RWPE2 (cell line): ENCODE measurements at regions not wholly inside any gene's neighbourhood (a gene's known extent, or its start where the extent isn't known, plus 50 kb on each side); places are given as distances from the start of the nearest gene placed in this dataset.

ENCODE experiments used
- ATAC-seq: fragments of 200-7000 bp; cut with Tn5 transposase; 3 replicates; pipeline ENCODE4 v1.9.1; 2021; ENCODE audit warnings: low read depth
- DNase-seq: peaks from one replicate; pipeline ENCODE4 v3.0.0-alpha.2; 2020; ENCODE audit warnings: low spot score
- H3K27ac ChIP-seq: fragments of 450-650 bp; 2 replicates; pipeline ENCODE4 v1.5.1; 2017; ENCODE audit warnings: mild to moderate bottlenecking; ENCODE audit not compliant: poor library complexity, severe bottlenecking
- H3K27me3 ChIP-seq: fragments of 250-450 bp; sonication (Bioruptor Pico); 2 replicates; pipeline ENCODE4 v1.5.1; 2021; ENCODE audit warnings: mild to moderate bottlenecking, moderate library complexity; ENCODE audit not compliant: insufficient read depth, poor library complexity, severe bottlenecking
- H3K36me3 ChIP-seq: fragments of 250-450 bp; sonication (Bioruptor Pico); 2 replicates; pipeline ENCODE4 v1.5.1; 2020; ENCODE audit warnings: low read depth, mild to moderate bottlenecking, moderate library complexity
- H3K4me1 ChIP-seq: fragments of 250-450 bp; sonication (Bioruptor Pico); 2 replicates; pipeline ENCODE4 v1.5.1; 2021; ENCODE audit warnings: mild to moderate bottlenecking, moderate library complexity; ENCODE audit not compliant: insufficient read depth, poor library complexity, severe bottlenecking
- H3K4me3 ChIP-seq: fragments of 250-450 bp; sonication (Bioruptor Pico); 2 replicates; pipeline ENCODE4 v1.5.1; 2021; ENCODE audit warnings: mild to moderate bottlenecking, moderate library complexity; ENCODE audit not compliant: severe bottlenecking
- H3K9me3 ChIP-seq: fragments of 250-450 bp; sonication (Bioruptor Pico); 2 replicates; pipeline ENCODE4 v1.5.1; 2021; ENCODE audit warnings: mild to moderate bottlenecking, moderate library complexity; ENCODE audit not compliant: severe bottlenecking
- CTCF ChIP-seq: fragments of 450-650 bp; IDR thresholded peaks from one replicate; pipeline ENCODE4 v1.5.1; 2017; ENCODE audit warnings: mild to moderate bottlenecking, moderate library complexity; ENCODE audit not compliant: poor library complexity, severe bottlenecking

- Histone ChIP-seq H3K9me3 (no peaks in the 10 kb centered on the region), H3K4me1 (peaks cover under 1% of the 10 kb centered on the region), H3K27me3 (no peaks in the 10 kb centered on the region), H3K4me3 (no peak overlapping the region), H3K27ac (no peak overlapping the region), H3K36me3 (no peaks in the 10 kb centered on the region)
- TF ChIP-seq CTCF: no peak
- ATAC-seq (no peak), DNase-seq (no peak)
Measured at GRCh38 chr2:101577173-101577572, 102.3 kb upstream of the RFX8 start.

- Histone ChIP-seq H3K9me3 (no peaks in the 10 kb centered on the region), H3K4me3 (no peak overlapping the region), H3K36me3 (no peaks in the 10 kb centered on the region), H3K27ac (no peak overlapping the region), H3K27me3 (no peaks in the 10 kb centered on the region), H3K4me1 (peaks cover 7% of the 10 kb centered on the region)
- no peak for DNase-seq
- TF ChIP-seq CTCF: no peak
- no peak for ATAC-seq
Measured at GRCh38 chr2:101574622-101575021, 99.7 kb upstream of the RFX8 start.

- no peak for TF ChIP-seq CTCF
- Histone ChIP-seq H3K4me1 (peaks cover 7% of the 10 kb centered on the region), H3K36me3 (no peaks in the 10 kb centered on the region), H3K27ac (no peak overlapping the region), H3K4me3 (no peak overlapping the region), H3K9me3 (no peaks in the 10 kb centered on the region), H3K27me3 (no peaks in the 10 kb centered on the region)
- ATAC-seq: no peak
- DNase-seq: no peak
Measured at GRCh38 chr2:101571951-101572350, 97.0 kb upstream of the RFX8 start.

GRCh38 chr2:101569886-101570520, 95.1 kb upstream of the RFX8 start:
- DNase-seq (no peak), ATAC-seq (no peak)
- Histone ChIP-seq H3K9me3 (no peaks in the 10 kb centered on the region), H3K4me1 (peaks cover 7% of the 10 kb centered on the region), H3K4me3 (no peak overlapping the region), H3K27ac (no peak overlapping the region), H3K36me3 (no peaks in the 10 kb centered on the region), H3K27me3 (no peaks in the 10 kb centered on the region)
- TF ChIP-seq CTCF: no peak

- H3K9me3 ChIP-seq: no peaks in the 10 kb centered on the region
- ATAC-seq: no peak
- H3K4me3 ChIP-seq: no peak overlapping the region
- peaks cover 7% of the 10 kb centered on the region for H3K4me1 ChIP-seq
- H3K36me3 ChIP-seq: no peaks in the 10 kb centered on the region
- TF ChIP-seq CTCF: no peak
- no peak overlapping the region for H3K27ac ChIP-seq
- no peaks in the 10 kb centered on the region for H3K27me3 ChIP-seq
- no peak for DNase-seq
Measured at GRCh38 chr2:101568969-101569368, 94.1 kb upstream of the RFX8 start.
